Bone marrow (tissue), 2 donors: ENCODE measurements at regions not wholly inside any gene's neighbourhood (a gene's known extent, or its start where the extent isn't known, plus 50 kb on each side); places are given as distances from the start of the nearest gene placed in this dataset.
"Not testable (repeated sequence)": the region's sequence is repeated elsewhere in the genome, so short reads cannot be mapped to it uniquely, and the experiment has no call there.

Source experiments
- DNase-seq, 2 donors: peaks; one replicate each; lab custom pipeline; 2025; lab: John Stamatoyannopoulos, UW

DNA sequence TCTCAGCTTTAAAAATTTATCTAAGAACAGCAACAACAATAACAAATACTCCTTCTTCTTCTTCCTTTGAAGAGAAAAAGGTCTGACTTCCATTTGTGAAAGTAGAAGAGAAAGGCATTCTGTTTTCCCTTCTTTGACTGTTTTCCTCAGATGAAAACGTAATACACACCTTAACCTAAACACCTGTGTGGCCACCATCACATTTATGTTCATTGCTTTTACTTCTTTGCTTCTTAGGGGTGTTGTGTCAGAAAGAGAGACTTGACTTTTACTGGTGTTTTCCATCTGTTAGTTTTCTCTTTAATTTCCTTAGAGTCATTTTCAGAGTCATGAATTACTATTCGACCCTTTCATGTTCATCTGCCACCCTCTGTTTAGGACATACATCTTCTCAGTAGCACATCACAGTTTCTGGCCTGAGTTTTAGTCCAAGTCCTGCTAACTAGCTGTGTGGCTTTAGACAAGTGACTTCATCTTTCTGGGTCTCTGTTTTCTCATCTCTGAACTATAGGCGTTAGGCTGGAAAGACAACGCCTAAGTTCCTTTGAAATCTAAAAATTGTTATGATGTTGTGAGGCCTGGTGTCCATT is 283.8 kb downstream of the GATA3 start:
- no peak for DNase-seq

GRCh38 chr10:8344756-8345155 is 290.3 kb downstream of the GATA3 start:
- no peak for DNase-seq

DNA sequence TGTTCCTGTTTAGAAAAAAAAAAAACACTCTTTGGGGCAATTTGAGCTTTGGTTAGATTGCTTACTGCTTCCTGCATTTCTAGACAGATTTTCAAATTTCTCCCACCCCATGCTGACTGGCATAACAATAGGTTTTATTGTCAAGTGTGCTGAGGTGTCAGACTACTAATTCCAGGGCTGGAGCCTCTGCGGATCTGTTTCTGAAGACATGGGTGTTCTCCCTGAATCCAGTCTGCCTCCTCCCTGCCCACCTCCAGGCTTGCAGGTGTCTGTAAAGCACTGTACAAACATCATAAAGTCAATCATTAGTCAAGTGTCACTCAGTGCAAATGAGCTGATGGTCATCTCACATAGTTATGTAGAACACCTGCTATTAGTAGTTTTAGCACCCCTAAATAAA is 292.4 kb downstream of the GATA3 start:
- no peak for DNase-seq

GRCh38 chr10:8347614-8348013 is 293.1 kb downstream of the GATA3 start:
- DNase-seq = not testable (repeated sequence)

DNA sequence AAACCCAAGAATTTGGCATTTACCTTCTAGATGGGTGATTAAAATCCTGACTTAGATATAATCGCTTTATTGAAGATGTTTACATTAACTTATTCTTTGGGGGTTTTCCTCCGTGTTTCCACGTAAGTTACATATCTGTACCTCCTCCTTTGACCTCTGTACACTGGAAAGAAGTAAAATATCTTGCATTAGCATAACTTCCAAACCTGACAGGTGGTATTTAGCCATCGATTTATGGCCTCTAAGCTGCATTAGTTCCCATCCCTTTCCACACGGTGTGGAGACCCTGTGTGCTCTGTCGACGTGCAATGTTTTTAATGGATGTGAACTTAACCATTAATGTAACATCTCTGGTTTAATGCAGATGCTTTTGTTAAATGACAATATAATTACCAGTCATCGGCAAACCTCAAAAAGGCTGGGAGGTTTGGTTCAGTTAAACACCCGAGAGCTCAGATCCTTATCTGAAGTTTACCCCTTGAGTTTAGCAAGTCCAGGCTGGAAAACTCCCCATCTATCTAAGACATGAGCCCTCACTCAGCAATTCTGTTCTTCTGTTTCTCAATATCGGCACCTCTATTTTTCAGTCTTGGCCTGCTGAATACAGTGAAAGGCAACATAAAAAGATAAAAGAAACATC is 295.2 kb downstream of the GATA3 start:
- no peak for DNase-seq

DNA sequence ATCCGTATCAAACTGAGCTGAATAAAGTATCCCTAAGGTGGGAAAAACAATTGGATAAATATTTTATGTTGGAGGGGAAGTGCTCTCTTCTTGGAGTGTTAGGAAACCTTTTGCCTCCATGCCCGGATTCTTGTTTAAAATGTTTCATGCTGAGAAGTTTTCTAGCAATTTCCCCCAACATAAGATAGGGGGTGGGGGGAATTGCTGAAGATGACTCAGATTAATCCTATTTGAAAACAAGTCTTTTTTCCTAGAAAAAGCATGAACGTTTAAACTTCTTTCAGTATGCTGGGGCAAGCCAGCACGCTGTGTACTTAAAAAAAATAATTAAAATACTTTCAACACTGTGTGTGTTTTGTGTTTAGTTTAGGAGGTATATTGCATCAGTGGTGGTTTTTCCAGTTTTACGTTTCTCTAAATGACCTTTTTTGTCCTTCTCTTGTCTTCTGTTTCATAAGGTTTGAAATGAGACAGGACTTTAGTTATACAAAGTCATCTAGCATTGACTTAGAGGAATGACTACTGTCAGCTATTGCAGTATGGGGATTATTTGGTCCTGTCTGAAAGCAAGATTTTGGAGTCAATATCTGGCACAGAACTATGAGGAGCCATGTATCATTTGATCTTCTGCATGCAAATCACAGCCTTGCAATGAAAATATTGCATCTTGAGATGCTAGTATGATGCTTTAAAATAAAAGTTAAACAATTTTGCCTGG is 295.9 kb downstream of the GATA3 start:
- no peak for DNase-seq

- DNase-seq = no peak
Observed at GRCh38 chr10:8352171-8353075, 297.9 kb downstream of the GATA3 start.

GRCh38 chr10:8356283-8356682 is 301.8 kb downstream of the GATA3 start:
- DNase-seq = no peak

DNA sequence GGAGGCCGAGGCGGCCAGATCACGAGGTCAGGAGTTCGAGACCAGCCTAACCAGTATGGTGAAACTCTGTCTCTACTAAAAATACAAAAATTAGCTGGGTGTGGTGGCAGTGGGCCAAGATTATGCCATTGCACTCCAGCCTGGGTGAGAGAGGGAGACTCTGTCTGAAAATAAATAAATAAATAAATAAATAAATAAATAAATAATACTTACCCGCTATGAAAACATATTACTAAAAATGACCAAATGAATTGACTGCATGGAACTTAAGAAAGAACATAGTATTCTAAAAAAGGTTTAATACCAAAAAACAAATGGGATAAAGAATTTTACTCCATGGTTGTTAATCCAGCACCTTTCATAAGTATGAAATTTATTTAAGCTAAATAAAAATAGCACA is 305.0 kb downstream of the GATA3 start:
- no peak for DNase-seq

GRCh38 chr10:8360365-8360764 is 305.9 kb downstream of the GATA3 start:
- DNase-seq = no peak

- no peak for DNase-seq
Observed at GRCh38 chr10:8360814-8361509, 306.5 kb downstream of the GATA3 start.

DNA sequence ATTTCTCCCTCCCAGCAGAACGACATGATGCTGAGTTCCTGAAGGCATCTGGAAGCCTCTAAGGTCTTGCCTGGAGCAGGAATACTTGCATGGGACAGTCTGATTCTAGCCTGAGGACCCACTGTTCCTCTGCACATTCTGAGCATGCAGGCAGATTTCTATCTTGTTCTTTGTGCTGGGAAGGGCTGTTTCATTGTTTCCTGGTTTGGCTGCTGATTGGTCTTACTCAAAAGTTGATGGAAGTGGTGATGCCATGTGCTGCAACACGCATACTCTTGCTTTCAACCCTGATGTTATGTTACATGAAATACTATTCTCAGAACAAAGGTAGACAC is 307.0 kb downstream of the GATA3 start:
- DNase-seq = no peak

DNA sequence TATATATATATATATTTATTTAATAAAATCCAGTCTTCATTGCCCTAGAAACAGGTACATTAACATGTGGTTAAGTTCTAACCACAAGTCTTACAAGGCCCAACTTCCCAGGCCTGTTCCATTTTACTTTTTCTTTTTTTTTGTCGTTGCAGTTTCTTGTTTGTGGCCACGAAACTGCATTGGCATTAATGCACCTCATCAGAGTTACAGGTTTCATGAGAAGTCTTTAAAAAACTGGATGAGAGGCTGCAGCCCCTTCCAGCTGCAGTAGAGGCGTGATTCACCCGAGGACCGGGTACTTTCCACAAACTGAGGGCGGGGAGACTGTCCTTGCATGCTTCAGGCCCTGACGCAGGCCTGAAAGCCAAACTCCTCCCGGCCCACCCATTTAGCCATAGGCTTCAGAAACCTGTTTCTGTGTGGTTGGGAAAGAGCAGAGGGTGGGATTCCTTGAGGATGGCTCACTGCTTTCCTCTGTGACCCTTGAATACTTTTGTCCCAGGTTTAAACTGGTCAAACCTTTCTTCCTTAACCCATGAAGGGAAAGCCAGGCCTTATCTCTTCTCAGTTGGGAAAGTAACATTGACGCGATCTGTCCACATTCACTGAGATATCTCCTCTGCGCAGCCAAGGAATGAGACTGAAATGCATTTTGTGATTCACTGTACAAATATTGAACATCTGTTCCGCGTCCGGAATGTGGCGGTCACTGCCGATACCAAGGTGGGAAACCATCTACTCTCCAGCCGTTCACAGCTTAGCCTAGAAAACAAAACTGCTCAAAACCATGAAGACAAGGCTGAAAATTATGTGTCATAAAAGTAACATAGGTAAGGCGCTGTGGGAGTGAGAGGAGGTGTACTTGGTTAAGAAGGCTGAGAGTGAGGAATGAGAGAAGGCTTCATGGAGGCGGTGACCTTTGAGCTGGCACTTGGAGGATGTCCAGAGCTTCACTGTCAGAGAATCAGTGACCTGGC is 311.7 kb downstream of the GATA3 start:
- DNase-seq = no peak

GRCh38 chr10:8367672-8368411 is 313.4 kb downstream of the GATA3 start:
- not testable (repeated sequence) for DNase-seq

DNA sequence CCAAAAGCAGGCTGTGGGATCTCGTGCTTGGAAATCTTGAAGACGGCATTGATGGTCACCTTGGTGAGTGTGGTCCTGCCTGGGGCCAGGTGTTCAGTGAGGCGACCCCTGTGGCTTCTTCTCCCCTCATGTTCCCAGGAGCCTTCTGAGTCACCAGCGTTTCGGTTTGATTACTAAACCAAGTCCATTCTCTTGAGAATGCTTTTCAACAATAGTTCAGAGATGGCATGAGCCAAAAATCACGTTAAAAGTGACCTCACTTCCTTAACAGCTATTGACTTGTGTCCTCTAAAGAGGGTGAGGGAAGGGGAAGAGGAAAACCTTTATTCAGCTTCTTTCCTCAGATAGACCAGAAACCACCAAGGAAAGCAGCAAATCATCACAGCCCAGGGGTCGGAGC is 315.2 kb downstream of the GATA3 start:
- DNase-seq = no peak

DNA sequence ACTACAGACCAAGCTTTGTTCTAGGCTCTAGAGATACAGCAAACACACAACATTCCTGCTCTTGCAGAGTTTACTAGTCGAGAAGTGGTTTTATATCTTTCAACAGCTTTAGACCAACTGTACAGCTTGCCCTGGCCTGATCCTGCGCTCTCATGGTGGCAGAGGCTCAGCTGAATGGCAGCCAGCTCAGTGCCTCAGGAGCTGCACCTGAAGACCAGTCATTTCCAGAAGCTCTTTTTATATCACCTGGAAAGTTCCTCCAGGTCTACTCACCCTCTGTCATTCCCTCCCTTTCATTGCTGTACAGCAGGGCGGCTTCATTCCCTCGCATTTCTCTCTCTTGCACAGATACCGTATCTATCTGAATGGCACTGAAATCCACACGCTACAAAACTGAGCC is 319.8 kb downstream of the GATA3 start:
- DNase-seq = no peak

DNA sequence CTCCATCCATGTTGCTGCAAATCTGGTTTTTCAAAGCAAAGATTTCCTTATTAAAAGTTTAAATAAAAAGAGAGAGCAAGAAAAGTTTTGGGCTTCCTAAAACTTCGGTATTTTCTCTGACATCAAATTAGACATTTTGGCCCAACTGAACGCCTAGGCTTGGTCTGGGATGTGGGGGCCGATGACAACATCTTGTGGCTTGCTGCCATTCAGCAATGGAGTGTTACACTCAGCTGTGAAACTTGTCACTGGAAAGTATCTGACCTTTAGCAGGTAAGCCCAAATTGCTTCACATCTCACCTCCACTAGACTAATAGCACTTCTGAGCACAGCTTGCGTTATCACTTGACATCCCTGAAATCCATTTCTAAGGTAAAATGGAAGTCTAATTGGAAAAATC is 320.6 kb downstream of the GATA3 start:
- DNase-seq = no peak

GRCh38 chr10:8378198-8378983 is 323.9 kb downstream of the GATA3 start:
- DNase-seq = no peak
